Caco-2 (cell line): ENCODE measurements at regions not wholly inside any gene's neighbourhood (a gene's known extent, or its start where the extent isn't known, plus 50 kb on each side); places are given as distances from the start of the nearest gene placed in this dataset.

Experiments
- BruUV-seq: library from RNA; stranded (reverse); fragments of 400-500 nt; replicated peaks from 2 replicates; lab custom pipeline; 2021; lab: Mats Ljungman, UMichigan
- CTCF ChIA-PET: fragments of 300-600 bp; sonication (Branson Sonifier 250); formaldehyde crosslinking; loops from one replicate; lab custom pipeline; 2022; ENCODE audit warnings: antibody characterized with exemption; lab: Charles Lee
- POLR2A ChIA-PET: fragments of 300-600 bp; sonication (Branson Sonifier 250); formaldehyde crosslinking; loops from one replicate; lab custom pipeline; 2022; ENCODE audit warnings: antibody characterized with exemption; lab: Charles Lee
- DNase-seq, 2 experiments: peaks; one replicate each; pipeline versions ENCODE4 v3.0.0 to v3.0.0-alpha.2; 2020 to 2022
- H3K27me3 ChIP-seq: replicated peaks from 2 replicates; pipeline ENCODE4 v1.6.0; 2011; ENCODE audit warnings: low read length; ENCODE audit not compliant: control insufficient read depth, insufficient read depth
- H3K36me3 ChIP-seq: 2 replicates; pipeline ENCODE4 v1.5.1; 2011; ENCODE audit warnings: low read length; ENCODE audit not compliant: control insufficient read depth, insufficient read depth
- H3K4me1 ChIP-seq: fragments of 250-450 bp; sonication (Bioruptor Pico); 2 replicates; pipeline ENCODE4 v1.5.1; 2020; ENCODE audit warnings: mild to moderate bottlenecking
- H3K4me3 ChIP-seq: 2 replicates; pipeline ENCODE4 v1.5.1; 2011; ENCODE audit warnings: low read depth, mild to moderate bottlenecking, control low read depth, low read length
- H3K9me3 ChIP-seq: fragments of 250-450 bp; sonication (Bioruptor Pico); 2 replicates; pipeline ENCODE4 v1.5.1; 2020; ENCODE audit warnings: mild to moderate bottlenecking, moderate library complexity
- H3K27ac Mint-ChIP-seq: one replicate; pipeline ENCODE4 v1.8.0; 2022; ENCODE audit warnings: mixed read lengths; ENCODE audit not compliant: unreplicated experiment
- H3K27me3 Mint-ChIP-seq: one replicate; pipeline ENCODE4 v1.8.0; 2022; ENCODE audit warnings: mixed read lengths; ENCODE audit not compliant: insufficient read depth, unreplicated experiment
- H3K36me3 Mint-ChIP-seq: one replicate; pipeline ENCODE4 v1.8.0; 2022; ENCODE audit warnings: mild to moderate bottlenecking, mixed read lengths; ENCODE audit not compliant: insufficient read depth, unreplicated experiment
- H3K4me1 Mint-ChIP-seq: one replicate; pipeline ENCODE4 v1.8.0; 2022; ENCODE audit warnings: low read depth, mixed read lengths; ENCODE audit not compliant: unreplicated experiment
- H3K4me3 Mint-ChIP-seq: one replicate; pipeline ENCODE4 v1.8.0; 2022; ENCODE audit warnings: mild to moderate bottlenecking, moderate library complexity, mixed read lengths; ENCODE audit not compliant: unreplicated experiment
- H3K9me3 Mint-ChIP-seq: one replicate; pipeline ENCODE4 v1.8.0; 2022; ENCODE audit warnings: mixed read lengths; ENCODE audit not compliant: unreplicated experiment
- CTCF ChIP-seq, 2 experiments: fragments of 200-600 bp in 1 of 2; IDR thresholded peaks; 1 replicate in 1 of 2; 2 replicates in 1 of 2; pipeline versions ENCODE4 v1.5.1 to v1.8.0; 2011 to 2022; ENCODE audit warnings: antibody characterized with exemption in 1 of 2, control low read depth in 1 of 2, inconsistent platforms in 1 of 2, low read depth in 1 of 2, low read length in 1 of 2, mild to moderate bottlenecking in 1 of 2, moderate library complexity in 1 of 2; ENCODE audit not compliant: insufficient read depth in 1 of 2, severe bottlenecking in 1 of 2, unreplicated experiment in 1 of 2
- intact Hi-C: fragments of 100-400 bp; cut with micrococcal nuclease; formaldehyde crosslinking; loops from one replicate; pipeline ENCODE4 v1.10.0; 2022; ENCODE audit not compliant: unreplicated experiment

GRCh38 chrX:68936126-68936525 is 107.3 kb downstream of the EFNB1 start:
- BruUV-seq: no TSS peak
- no peak for DNase-seq
- intact Hi-C loops: no loop called here
- H3K27me3 ChIP-seq: no peaks in the 10 kb centered on the region
- H3K36me3 ChIP-seq: no peaks in the 10 kb centered on the region
- H3K4me3 ChIP-seq: no peak overlapping the region
- ChIA-PET POLR2A (no interaction called here), CTCF (no interaction called here)
- Mint-ChIP-seq H3K36me3 (no peaks in the 10 kb centered on the region), H3K4me1 (no peaks in the 10 kb centered on the region), H3K27me3 (no peaks in the 10 kb centered on the region), H3K27ac (no peak overlapping the region), H3K9me3 (no peaks in the 10 kb centered on the region), H3K4me3 (no peak overlapping the region)
- H3K4me1 ChIP-seq: no peaks in the 10 kb centered on the region
- TF ChIP-seq CTCF (IDR thresholded peaks at IDR 0.05; ENCODE audit: insufficient read depth in 1 of 2, low read depth in 1 of 2, low read length in 1 of 2, severe bottlenecking in 1 of 2, unreplicated experiment in 1 of 2): no peak
- H3K9me3 ChIP-seq: no peaks in the 10 kb centered on the region

- Histone ChIP-seq H3K27me3 (no peaks in the 10 kb centered on the region), H3K9me3 (no peaks in the 10 kb centered on the region), H3K4me1 (no peaks in the 10 kb centered on the region), H3K4me3 (no peak overlapping the region), H3K36me3 (no peaks in the 10 kb centered on the region)
- CTCF ChIA-PET: no interaction called here
- Mint-ChIP-seq H3K27me3 (no peaks in the 10 kb centered on the region), H3K9me3 (no peaks in the 10 kb centered on the region), H3K27ac (no peak overlapping the region), H3K4me3 (no peak overlapping the region), H3K36me3 (peaks cover 3% of the 10 kb centered on the region), H3K4me1 (no peaks in the 10 kb centered on the region)
- POLR2A ChIA-PET: no interaction called here
- no TSS peak for BruUV-seq
- TF ChIP-seq CTCF (IDR thresholded peaks at IDR 0.05; ENCODE audit: insufficient read depth in 1 of 2, low read depth in 1 of 2, low read length in 1 of 2, severe bottlenecking in 1 of 2, unreplicated experiment in 1 of 2): no peak
- intact Hi-C loops: no loop called here
- DNase-seq: no peak
These were observed 106.5 kb downstream of the EFNB1 start for GRCh38 chrX:68935362-68935761.

- H3K36me3 ChIP-seq: no peaks in the 10 kb centered on the region
- Mint-ChIP-seq H3K27ac (no peak overlapping the region), H3K27me3 (no peaks in the 10 kb centered on the region), H3K4me1 (no peaks in the 10 kb centered on the region), H3K9me3 (no peaks in the 10 kb centered on the region), H3K4me3 (no peak overlapping the region), H3K36me3 (peaks cover 5% of the 10 kb centered on the region)
- CTCF ChIA-PET: no interaction called here
- POLR2A ChIA-PET: no interaction called here
- intact Hi-C loops: no loop called here
- no peak overlapping the region for H3K4me3 ChIP-seq
- no peaks in the 10 kb centered on the region for H3K9me3 ChIP-seq
- TF ChIP-seq CTCF (IDR thresholded peaks at IDR 0.05; ENCODE audit: insufficient read depth in 1 of 2, low read depth in 1 of 2, low read length in 1 of 2, severe bottlenecking in 1 of 2, unreplicated experiment in 1 of 2): no peak
- no peaks in the 10 kb centered on the region for H3K4me1 ChIP-seq
- H3K27me3 ChIP-seq: no peaks in the 10 kb centered on the region
- BruUV-seq: no TSS peak
- no peak for DNase-seq
These were observed 106.1 kb downstream of the EFNB1 start for GRCh38 chrX:68934922-68935321.
